Ishikawa (cell line): ENCODE measurements at regions not wholly inside any gene's neighbourhood (a gene's known extent, or its start where the extent isn't known, plus 50 kb on each side); places are given as distances from the start of the nearest gene placed in this dataset.

Experiments used
- CEBPB ChIP-seq: IDR thresholded peaks from 2 replicates; pipeline ENCODE4 v1.6.1; 2012
- CREB1 ChIP-seq: IDR thresholded peaks from 2 replicates; pipeline ENCODE4 v1.6.1; 2012; ENCODE audit warnings: low read depth
- EGR1 ChIP-seq: IDR thresholded peaks from 2 replicates; pipeline ENCODE4 v1.6.1; 2012
- EP300 ChIP-seq: IDR thresholded peaks from 2 replicates; pipeline ENCODE4 v1.6.1; 2012; ENCODE audit warnings: borderline replicate concordance
- FOXM1 ChIP-seq: IDR thresholded peaks from 2 replicates; pipeline ENCODE4 v1.6.1; 2012; ENCODE audit warnings: low read depth, borderline replicate concordance
- MAX ChIP-seq: IDR thresholded peaks from 2 replicates; pipeline ENCODE4 v1.6.1; 2012
- NFIC ChIP-seq: IDR thresholded peaks from 2 replicates; pipeline ENCODE4 v1.6.1; 2012
- RAD21 ChIP-seq: IDR thresholded peaks from 2 replicates; pipeline ENCODE4 v1.6.1; 2012; ENCODE audit warnings: low read depth
- REST ChIP-seq: IDR thresholded peaks from 2 replicates; pipeline ENCODE4 v1.6.1; 2012; ENCODE audit warnings: low read depth, mild to moderate bottlenecking
- TAF1 ChIP-seq: IDR thresholded peaks from 2 replicates; pipeline ENCODE4 v1.6.1; 2012; ENCODE audit warnings: low read depth, mild to moderate bottlenecking
- TCF12 ChIP-seq: IDR thresholded peaks from 2 replicates; pipeline ENCODE4 v1.6.1; 2012; ENCODE audit warnings: low read depth
- TEAD4 ChIP-seq: IDR thresholded peaks from 2 replicates; pipeline ENCODE4 v1.6.1; 2012
- USF1 ChIP-seq: IDR thresholded peaks from 2 replicates; pipeline ENCODE4 v1.6.1; 2012
- YY1 ChIP-seq: IDR thresholded peaks from 2 replicates; pipeline ENCODE4 v1.6.1; 2012; ENCODE audit warnings: low read depth
- ZBTB7A ChIP-seq: IDR thresholded peaks from 2 replicates; pipeline ENCODE4 v1.6.1; 2012; ENCODE audit warnings: low read depth

- TF ChIP-seq CEBPB = no peak
Observed at GRCh38 chr9:107675351-107676259, 186.0 kb upstream of the KLF4 start.

- TF ChIP-seq FOXM1 = no peak
- no peak for TF ChIP-seq MAX
- no peak for TF ChIP-seq USF1
- no peak for TF ChIP-seq EP300
- TF ChIP-seq TCF12 = no peak
- no peak for TF ChIP-seq NFIC
- TF ChIP-seq CREB1 = no peak
Observed at GRCh38 chr9:107674721-107675277, 185.2 kb upstream of the KLF4 start.

GRCh38 chr9:107673861-107674720 is 184.5 kb upstream of the KLF4 start:
- no peak for TF ChIP-seq CEBPB
- TF ChIP-seq FOXM1 = no peak
- no peak for TF ChIP-seq REST
- TF ChIP-seq EP300 = no peak
- TF ChIP-seq MAX = no peak
- TF ChIP-seq TCF12 = no peak
- no peak for TF ChIP-seq TEAD4
- no peak for TF ChIP-seq ZBTB7A
- no peak for TF ChIP-seq NFIC
- TF ChIP-seq TAF1 = no peak

GRCh38 chr9:107671588-107671987 is 182.0 kb upstream of the KLF4 start:
- TF ChIP-seq TAF1 = no peak
- TF ChIP-seq EP300 = no peak
- no peak for TF ChIP-seq TEAD4
- no peak for TF ChIP-seq MAX
- TF ChIP-seq REST = no peak
- TF ChIP-seq USF1 = no peak
- TF ChIP-seq RAD21 = no peak
- TF ChIP-seq NFIC = no peak
- no peak for TF ChIP-seq TCF12
- TF ChIP-seq CREB1 = no peak
- TF ChIP-seq FOXM1 = no peak
- no peak for TF ChIP-seq CEBPB
- TF ChIP-seq ZBTB7A = no peak
- no peak for TF ChIP-seq EGR1
- TF ChIP-seq YY1 = no peak

GRCh38 chr9:107669422-107669821 is 179.9 kb upstream of the KLF4 start:
- TF ChIP-seq CREB1 = no peak
- TF ChIP-seq YY1 = no peak
- no peak for TF ChIP-seq FOXM1
- TF ChIP-seq TCF12 = no peak
- no peak for TF ChIP-seq TAF1
- TF ChIP-seq TEAD4 = no peak
- no peak for TF ChIP-seq USF1
- TF ChIP-seq ZBTB7A = no peak
- no peak for TF ChIP-seq REST
- no peak for TF ChIP-seq RAD21
- TF ChIP-seq CEBPB = no peak
- TF ChIP-seq MAX = no peak
- TF ChIP-seq NFIC = no peak
- TF ChIP-seq EP300 = no peak
- no peak for TF ChIP-seq EGR1
